GM13977 (cell line): ENCODE measurements at regions not wholly inside any gene's neighbourhood (a gene's known extent, or its start where the extent isn't known, plus 50 kb on each side); places are given as distances from the start of the nearest gene placed in this dataset.

Source experiments
- DNase-seq: peaks from one replicate; pipeline ENCODE4 v3.0.0; 2012; ENCODE audit warnings: low spot score
- CTCF ChIP-seq: IDR thresholded peaks from 2 replicates; pipeline ENCODE4 v1.5.1; 2012; ENCODE audit warnings: mild to moderate bottlenecking, control low read depth; ENCODE audit not compliant: insufficient read depth; ENCODE audit errors: extremely low read depth, missing control alignments
- in situ Hi-C: fragments of 300-500 bp; cut with MboI; formaldehyde crosslinking; loops from one replicate; pipeline ENCODE4 v1.12.0; 2022; ENCODE audit warnings: low sequenced_read_pairs, low pct_unique_long_range_greater_than_20kb, mixed read lengths, inconsistent platforms; ENCODE audit not compliant: unreplicated experiment

- no peak for DNase-seq
- TF ChIP-seq CTCF, result peak; percentile 56
- in situ Hi-C loops, result no loop called here
Measured at GRCh38 chr7:130959743-130960207, 225.8 kb upstream of the KLF14 start.

- no peak for TF ChIP-seq CTCF
- DNase-seq, result peak; percentile 35
- in situ Hi-C loops, result no loop called here
Measured at GRCh38 chr7:130960208-130960988, 226.4 kb upstream of the KLF14 start.

GRCh38 chr7:130961128-130961601, 227.2 kb upstream of the KLF14 start:
- no peak for TF ChIP-seq CTCF
- in situ Hi-C loops, result no loop called here
- peak; percentile 63 for DNase-seq

GRCh38 chr7:130962109-130962508, 228.1 kb upstream of the KLF14 start:
- in situ Hi-C loops, result no loop called here
- no peak for DNase-seq
- no peak for TF ChIP-seq CTCF

GRCh38 chr7:130963339-130963738, 229.3 kb upstream of the KLF14 start:
- no peak for TF ChIP-seq CTCF
- no peak for DNase-seq
- in situ Hi-C loops, result no loop called here

- in situ Hi-C loops, result no loop called here
- TF ChIP-seq CTCF, result no peak
Measured at GRCh38 chr7:130965515-130965914, 231.5 kb upstream of the KLF14 start.

More at GRCh38 chr7:130965515-130965914, 231.5 kb upstream of the KLF14 start:
- no peak for DNase-seq
